ENCODE measurements at regions not wholly inside any gene's neighbourhood (a gene's known extent, or its start where the extent isn't known, plus 50 kb on each side); places are given as distances from the start of the nearest gene placed in this dataset.
"Not testable (repeated sequence)": the region's sequence is repeated elsewhere in the genome, so short reads cannot be mapped to it uniquely, and the experiment has no call there.

DNA sequence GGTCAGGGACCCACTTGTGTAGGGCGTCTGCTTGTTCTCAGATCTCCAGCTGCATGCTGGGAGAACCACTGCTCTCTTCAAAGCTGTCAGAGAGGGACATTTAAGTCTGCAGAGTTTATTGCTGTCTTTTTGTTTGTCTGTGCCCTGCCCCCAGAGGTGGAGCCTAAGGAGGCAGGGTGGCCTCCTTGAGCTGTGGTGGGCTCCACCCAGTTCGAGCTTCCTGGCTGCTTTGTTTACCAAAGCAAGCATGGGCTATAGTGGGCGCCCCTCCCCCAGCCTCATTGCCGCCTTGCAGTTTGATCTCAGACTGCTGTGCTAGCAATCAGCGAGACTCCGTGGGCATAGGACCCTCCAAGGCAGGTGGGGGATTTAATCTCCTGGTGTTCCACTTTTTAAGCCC, 154.0 kb upstream of the MTMR8 start:
- not testable (repeated sequence) for TF ChIP-seq POLR2A, EP300, POLR2AphosphoS5 (IDR thresholded peaks at IDR 0.05)
- TF ChIP-seq, protein P1, sequence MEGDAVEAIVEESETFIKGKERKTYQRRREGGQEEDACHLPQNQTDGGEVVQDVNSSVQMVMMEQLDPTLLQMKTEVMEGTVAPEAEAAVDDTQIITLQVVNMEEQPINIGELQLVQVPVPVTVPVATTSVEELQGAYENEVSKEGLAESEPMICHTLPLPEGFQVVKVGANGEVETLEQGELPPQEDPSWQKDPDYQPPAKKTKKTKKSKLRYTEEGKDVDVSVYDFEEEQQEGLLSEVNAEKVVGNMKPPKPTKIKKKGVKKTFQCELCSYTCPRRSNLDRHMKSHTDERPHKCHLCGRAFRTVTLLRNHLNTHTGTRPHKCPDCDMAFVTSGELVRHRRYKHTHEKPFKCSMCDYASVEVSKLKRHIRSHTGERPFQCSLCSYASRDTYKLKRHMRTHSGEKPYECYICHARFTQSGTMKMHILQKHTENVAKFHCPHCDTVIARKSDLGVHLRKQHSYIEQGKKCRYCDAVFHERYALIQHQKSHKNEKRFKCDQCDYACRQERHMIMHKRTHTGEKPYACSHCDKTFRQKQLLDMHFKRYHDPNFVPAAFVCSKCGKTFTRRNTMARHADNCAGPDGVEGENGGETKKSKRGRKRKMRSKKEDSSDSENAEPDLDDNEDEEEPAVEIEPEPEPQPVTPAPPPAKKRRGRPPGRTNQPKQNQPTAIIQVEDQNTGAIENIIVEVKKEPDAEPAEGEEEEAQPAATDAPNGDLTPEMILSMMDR (IDR thresholded peaks at IDR 0.05): not testable (repeated sequence)
